ENCODE measurements at regions not wholly inside any gene's neighbourhood (a gene's known extent, or its start where the extent isn't known, plus 50 kb on each side); places are given as distances from the start of the nearest gene placed in this dataset.
"Not testable (repeated sequence)": the region's sequence is repeated elsewhere in the genome, so short reads cannot be mapped to it uniquely, and the experiment has no call there.

DNA sequence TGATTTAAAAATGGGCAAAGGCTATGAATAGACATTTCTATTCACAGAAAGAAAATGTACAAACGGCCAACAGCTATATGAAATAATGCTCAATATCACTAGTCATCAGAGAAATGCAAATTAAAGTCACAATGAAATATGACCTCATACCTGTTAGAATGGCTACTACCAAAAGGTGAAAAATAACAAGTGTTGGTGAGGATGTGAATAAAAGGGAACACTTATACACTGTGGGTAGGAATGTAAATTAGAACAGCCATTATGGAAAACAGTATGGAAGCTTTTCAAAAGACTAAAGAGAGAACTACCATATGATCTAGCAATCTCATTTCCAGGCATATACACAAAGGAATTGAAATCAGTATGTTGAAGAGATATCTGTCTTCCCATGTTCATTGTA, 118.9 kb upstream of the SPOPL start:
- Histone ChIP-seq H3K4me3 (no peak overlapping the region), H3K9me3 (no peaks in the 10 kb centered on the region), H3K36me3 (no peaks in the 10 kb centered on the region), H3K4me1 (replicated peaks) (no peaks in the 10 kb centered on the region), H3K27me3 (replicated peaks; ENCODE audit: insufficient read depth) (no peaks in the 10 kb centered on the region), H3K27ac (no peak overlapping the region)
- 83% methylated on average over 1 of the region's 1 CpG for WGBS
- no peak for TF ChIP-seq POLR2AphosphoS5 (IDR thresholded peaks at IDR 0.05)
- TF ChIP-seq, protein P1, sequence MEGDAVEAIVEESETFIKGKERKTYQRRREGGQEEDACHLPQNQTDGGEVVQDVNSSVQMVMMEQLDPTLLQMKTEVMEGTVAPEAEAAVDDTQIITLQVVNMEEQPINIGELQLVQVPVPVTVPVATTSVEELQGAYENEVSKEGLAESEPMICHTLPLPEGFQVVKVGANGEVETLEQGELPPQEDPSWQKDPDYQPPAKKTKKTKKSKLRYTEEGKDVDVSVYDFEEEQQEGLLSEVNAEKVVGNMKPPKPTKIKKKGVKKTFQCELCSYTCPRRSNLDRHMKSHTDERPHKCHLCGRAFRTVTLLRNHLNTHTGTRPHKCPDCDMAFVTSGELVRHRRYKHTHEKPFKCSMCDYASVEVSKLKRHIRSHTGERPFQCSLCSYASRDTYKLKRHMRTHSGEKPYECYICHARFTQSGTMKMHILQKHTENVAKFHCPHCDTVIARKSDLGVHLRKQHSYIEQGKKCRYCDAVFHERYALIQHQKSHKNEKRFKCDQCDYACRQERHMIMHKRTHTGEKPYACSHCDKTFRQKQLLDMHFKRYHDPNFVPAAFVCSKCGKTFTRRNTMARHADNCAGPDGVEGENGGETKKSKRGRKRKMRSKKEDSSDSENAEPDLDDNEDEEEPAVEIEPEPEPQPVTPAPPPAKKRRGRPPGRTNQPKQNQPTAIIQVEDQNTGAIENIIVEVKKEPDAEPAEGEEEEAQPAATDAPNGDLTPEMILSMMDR (IDR thresholded peaks at IDR 0.05), result no peak
- TF ChIP-seq POLR2A (IDR thresholded peaks at IDR 0.05), result no peak
- intact Hi-C loops (cut with DNase I), result no loop called here
- DNase-seq (ENCODE audit: low spot score), result no peak

DNA sequence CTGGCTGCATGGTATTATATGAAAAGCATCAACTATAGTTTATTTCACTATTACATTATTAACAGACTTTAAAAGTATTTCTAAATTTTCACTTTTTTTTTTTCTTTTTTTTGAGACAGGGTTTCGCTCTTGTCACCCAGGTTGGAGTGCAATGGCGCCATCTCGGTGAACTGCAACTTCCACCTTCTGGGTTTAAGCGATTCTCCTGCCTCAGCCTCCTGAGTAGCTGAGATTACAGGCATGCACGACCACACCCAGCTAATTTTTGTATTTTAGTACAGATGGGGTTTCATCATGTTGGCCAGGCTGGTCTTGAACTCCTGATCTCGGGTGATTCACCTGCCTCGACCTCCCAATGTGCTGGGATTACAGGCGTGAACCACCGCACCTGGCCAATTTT, 115.4 kb upstream of the SPOPL start:
- WGBS, result 91% methylated on average over 9 of the region's 9 CpGs
- H3K36me3 ChIP-seq; H3K9me3 ChIP-seq; H3K27ac ChIP-seq; DNase-seq (ENCODE audit: low spot score); intact Hi-C loops (cut with DNase I); H3K27me3 ChIP-seq (replicated peaks; ENCODE audit: insufficient read depth); H3K4me1 ChIP-seq (replicated peaks); H3K4me3 ChIP-seq: not testable (repeated sequence)

DNA sequence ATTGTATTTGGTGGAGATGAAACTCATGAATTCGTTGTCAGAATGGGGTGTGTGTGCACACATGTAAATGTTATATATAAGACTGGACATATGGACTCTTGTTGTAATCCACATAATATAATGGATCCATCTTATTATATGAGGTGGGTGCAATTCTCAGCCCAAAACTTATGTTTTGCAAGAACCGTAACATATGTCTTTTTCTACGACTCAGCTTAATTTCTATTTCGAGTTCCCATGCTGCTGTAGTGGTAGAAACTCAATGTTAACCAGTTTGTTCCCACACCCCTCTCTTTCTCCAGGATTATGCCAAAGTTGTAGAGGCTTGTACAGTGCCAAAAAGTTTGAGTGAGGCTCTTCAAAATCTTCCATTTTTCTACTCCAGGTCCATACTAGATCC, 112.5 kb upstream of the SPOPL start:
- intact Hi-C loops (cut with DNase I), result no loop called here
- no peak for DNase-seq (ENCODE audit: low spot score)
- TF ChIP-seq POLR2A (IDR thresholded peaks at IDR 0.05) (no peak), POLR2AphosphoS5 (IDR thresholded peaks at IDR 0.05) (no peak)
- TF ChIP-seq, protein P1 (IDR thresholded peaks at IDR 0.05), result no peak
- Histone ChIP-seq H3K4me1 (replicated peaks) (no peaks in the 10 kb centered on the region), H3K4me3 (no peak overlapping the region), H3K36me3 (no peaks in the 10 kb centered on the region), H3K9me3 (no peaks in the 10 kb centered on the region), H3K27me3 (replicated peaks; ENCODE audit: insufficient read depth) (no peaks in the 10 kb centered on the region), H3K27ac (no peak overlapping the region)
- 91% methylated on average over 4 of the region's 4 CpGs for WGBS

DNA sequence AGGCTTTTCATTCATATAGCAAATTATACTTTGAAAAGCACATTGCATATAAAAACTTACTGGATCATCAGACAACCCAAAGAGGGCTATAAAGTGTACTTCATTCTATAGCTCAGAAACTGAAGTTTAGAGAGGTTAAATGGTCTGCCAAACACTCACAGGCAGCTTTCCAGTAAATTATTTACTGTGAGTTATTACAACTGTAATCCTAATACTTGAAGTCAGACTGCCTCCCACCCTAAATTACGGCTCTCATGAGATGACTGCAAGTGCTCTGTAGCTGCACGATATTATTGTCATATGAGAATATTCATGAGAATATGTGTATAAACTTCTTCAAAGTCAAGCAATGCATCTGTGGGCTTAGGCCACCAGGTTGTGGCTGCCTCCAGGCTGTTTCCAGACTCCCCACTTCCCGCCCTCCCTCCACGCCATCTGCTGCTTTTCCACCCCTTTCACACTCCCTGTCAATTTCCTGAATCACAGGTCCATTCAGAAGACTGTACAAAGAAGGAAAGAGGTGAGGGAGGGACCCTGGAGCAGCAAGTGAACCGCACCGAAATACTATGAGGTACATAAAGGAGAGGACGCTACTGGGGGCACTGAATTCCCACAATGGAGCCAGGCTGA, 111.1 kb upstream of the SPOPL start:
- WGBS, result 76% methylated on average over 7 of the region's 7 CpGs
- no peak overlapping the region for H3K4me3 ChIP-seq
- H3K36me3 ChIP-seq, result no peaks in the 10 kb centered on the region
- TF ChIP-seq, protein P1 (IDR thresholded peaks at IDR 0.05), result no peak
- no peak for TF ChIP-seq POLR2A (IDR thresholded peaks at IDR 0.05)
- no peak for TF ChIP-seq POLR2AphosphoS5 (IDR thresholded peaks at IDR 0.05)
- DNase-seq (ENCODE audit: low spot score), result no peak
- H3K4me1 ChIP-seq (replicated peaks), result no peaks in the 10 kb centered on the region
- H3K27ac ChIP-seq, result no peak overlapping the region
- no peaks in the 10 kb centered on the region for H3K27me3 ChIP-seq (replicated peaks; ENCODE audit: insufficient read depth)
- no peaks in the 10 kb centered on the region for H3K9me3 ChIP-seq
- intact Hi-C loops (cut with DNase I), result no loop called here

DNA sequence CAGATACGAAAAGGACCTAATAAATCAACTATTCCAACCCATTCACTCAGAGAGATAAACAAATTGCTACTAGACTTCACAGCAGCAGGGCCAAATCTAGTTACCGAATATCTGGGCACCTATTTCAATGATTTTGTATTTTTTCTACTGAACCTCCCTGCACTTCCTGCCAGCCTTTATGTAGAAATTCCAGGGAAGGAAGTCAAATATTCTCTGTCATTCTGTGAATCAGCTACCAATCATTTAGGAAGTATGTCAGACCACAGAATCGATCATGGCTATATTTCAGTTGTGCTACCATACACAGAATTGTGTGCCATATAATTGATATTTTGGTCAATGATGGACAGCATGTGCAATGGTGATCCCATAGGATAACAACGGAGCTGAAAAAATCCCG, 109.6 kb upstream of the SPOPL start:
- no peak overlapping the region for H3K4me3 ChIP-seq
- DNase-seq (ENCODE audit: low spot score), result no peak
- H3K9me3 ChIP-seq, result no peaks in the 10 kb centered on the region
- H3K4me1 ChIP-seq (replicated peaks), result no peaks in the 10 kb centered on the region
- no peaks in the 10 kb centered on the region for H3K36me3 ChIP-seq
- H3K27me3 ChIP-seq (replicated peaks; ENCODE audit: insufficient read depth), result no peaks in the 10 kb centered on the region
- H3K27ac ChIP-seq, result no peak overlapping the region
- 89% methylated on average over 5 of the region's 5 CpGs for WGBS
- intact Hi-C loops (cut with DNase I), result no loop called here
- TF ChIP-seq POLR2A (IDR thresholded peaks at IDR 0.05) (no peak), POLR2AphosphoS5 (IDR thresholded peaks at IDR 0.05) (no peak)
- TF ChIP-seq, protein P1 (IDR thresholded peaks at IDR 0.05), result no peak
